ENCODE measurements at regions not wholly inside any gene's neighbourhood (a gene's known extent, or its start where the extent isn't known, plus 50 kb on each side); places are given as distances from the start of the nearest gene placed in this dataset.
"Not testable (repeated sequence)": the region's sequence is repeated elsewhere in the genome, so short reads cannot be mapped to it uniquely, and the experiment has no call there.

DNA sequence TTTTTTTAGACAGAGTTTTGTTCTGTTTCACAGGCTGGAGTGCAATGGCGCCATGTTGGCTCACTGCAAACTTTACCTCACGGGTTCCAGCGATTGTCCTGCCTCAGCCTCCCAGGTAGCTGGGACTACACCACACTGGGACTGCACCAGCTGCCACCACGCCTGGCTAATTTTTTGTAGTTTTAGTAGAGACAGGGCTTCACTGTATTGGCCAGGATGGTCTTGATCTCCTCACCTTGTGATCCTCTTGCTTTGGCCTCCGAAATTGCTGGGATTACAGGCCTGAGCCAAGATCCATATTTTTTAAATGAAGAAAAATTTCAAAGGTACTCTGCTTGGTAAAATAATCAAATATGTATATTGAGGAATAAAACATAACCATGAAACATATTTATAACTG is 195.8 kb upstream of the TPTE start:
- H3K27ac ChIP-seq; H3K4me3 ChIP-seq; H3K4me1 ChIP-seq; H3K36me3 ChIP-seq; DNase-seq (ENCODE audit: low spot score); H3K27me3 ChIP-seq; H3K9me3 ChIP-seq: not testable (repeated sequence)

GRCh38 chr21:10326146-10326545 is 195.2 kb upstream of the TPTE start:
- DNase-seq (ENCODE audit: low spot score); H3K27ac ChIP-seq; H3K27me3 ChIP-seq; H3K4me1 ChIP-seq; H3K36me3 ChIP-seq; H3K4me3 ChIP-seq: not testable (repeated sequence)
- H3K9me3 ChIP-seq = peaks cover 0 to 12% of the 10 kb centered on the region in 2 donors

DNA sequence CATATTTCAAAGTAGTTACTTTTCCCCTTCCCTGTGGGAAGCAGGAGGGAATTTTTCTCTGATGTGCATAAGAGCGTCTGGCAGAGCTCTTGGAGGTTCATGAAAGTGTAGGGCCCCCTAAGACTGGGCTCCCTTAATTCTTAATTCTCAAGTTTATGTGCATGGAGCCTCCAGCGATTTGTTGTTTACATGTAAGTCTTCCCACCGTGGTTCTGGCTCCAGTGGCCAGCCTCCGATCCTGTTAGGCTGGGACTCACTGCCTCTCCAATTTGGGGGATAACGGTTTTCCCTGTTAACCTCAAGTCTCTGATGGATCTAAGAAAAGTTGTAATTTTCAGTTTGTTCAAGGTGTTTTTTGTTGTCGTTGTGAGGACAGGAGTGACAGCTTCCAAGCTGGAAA is 192.7 kb upstream of the TPTE start:
- DNase-seq (ENCODE audit: low spot score); H3K36me3 ChIP-seq; H3K4me1 ChIP-seq; H3K27ac ChIP-seq; H3K27me3 ChIP-seq; H3K4me3 ChIP-seq: not testable (repeated sequence)
- peaks cover 0 to 16% of the 10 kb centered on the region in 2 donors for H3K9me3 ChIP-seq

DNA sequence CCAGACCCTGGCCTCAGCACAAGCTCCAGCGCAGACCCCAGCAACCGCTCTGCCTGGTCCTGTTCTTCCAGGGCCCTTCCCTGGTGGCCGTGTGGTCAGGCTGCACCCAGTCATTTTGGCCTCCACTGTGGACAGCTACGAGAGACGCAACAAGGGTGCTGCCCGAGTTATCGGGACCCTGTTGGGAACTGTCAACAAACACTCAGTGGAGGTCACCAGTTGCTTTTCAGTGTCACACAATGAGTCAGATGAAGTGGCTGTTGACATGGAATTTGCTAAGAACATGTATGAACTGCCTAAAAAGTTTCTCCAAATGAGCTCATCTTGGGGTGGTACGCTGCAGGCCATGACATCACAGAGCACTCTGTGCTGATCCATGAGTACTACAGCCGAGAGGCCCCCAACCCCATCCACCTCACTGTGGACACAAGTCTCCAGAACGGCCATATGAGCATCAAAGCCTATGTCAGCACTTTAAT is 190.7 kb upstream of the TPTE start:
- not testable (repeated sequence) for H3K4me1 ChIP-seq; H3K27ac ChIP-seq; H3K4me3 ChIP-seq; H3K27me3 ChIP-seq; DNase-seq (ENCODE audit: low spot score); H3K36me3 ChIP-seq
- peaks cover 0 to 13% of the 10 kb centered on the region in 2 donors for H3K9me3 ChIP-seq

DNA sequence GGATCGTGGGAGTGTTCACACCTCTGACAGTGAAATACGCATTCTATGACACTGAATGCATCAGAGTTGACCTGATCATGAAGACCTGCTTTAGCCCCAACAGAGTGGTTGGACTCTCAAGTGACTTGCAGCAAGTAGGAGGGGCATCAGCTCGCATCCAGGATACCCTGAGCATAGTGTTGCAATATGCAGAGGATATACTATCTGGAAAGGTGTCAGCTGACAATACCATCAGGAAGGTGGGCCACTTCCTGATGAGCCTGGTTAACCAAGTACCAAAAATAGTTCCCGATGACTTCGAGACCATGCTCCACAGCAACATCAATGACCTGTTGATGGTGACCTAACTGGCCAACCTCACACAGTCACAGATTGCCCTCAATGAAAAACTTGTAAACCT is 190.2 kb upstream of the TPTE start:
- H3K9me3 ChIP-seq = peaks cover 0 to 12% of the 10 kb centered on the region in 2 donors
- DNase-seq (ENCODE audit: low spot score); H3K36me3 ChIP-seq; H3K27me3 ChIP-seq; H3K4me3 ChIP-seq; H3K4me1 ChIP-seq; H3K27ac ChIP-seq: not testable (repeated sequence)

DNA sequence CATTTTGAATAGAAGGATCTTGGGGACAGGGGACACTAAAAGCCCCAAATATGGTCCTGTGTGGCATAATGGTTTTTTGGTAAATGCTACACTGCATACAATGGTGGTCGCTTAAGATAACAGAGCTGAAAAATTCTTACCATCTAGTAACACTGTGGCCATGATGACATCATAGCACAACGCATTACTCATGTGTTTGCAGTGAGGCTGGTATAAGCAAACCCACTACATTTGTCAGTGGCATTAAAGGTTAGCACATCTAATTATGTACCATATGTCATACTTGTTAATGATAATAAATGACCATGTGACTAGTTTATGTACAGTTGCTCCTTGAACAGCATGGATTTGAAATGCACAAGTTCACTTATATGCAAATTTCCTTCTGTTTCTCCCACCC is 188.4 kb upstream of the TPTE start:
- DNase-seq (ENCODE audit: low spot score); H3K27me3 ChIP-seq; H3K4me1 ChIP-seq; H3K36me3 ChIP-seq; H3K9me3 ChIP-seq; H3K27ac ChIP-seq; H3K4me3 ChIP-seq: not testable (repeated sequence)

DNA sequence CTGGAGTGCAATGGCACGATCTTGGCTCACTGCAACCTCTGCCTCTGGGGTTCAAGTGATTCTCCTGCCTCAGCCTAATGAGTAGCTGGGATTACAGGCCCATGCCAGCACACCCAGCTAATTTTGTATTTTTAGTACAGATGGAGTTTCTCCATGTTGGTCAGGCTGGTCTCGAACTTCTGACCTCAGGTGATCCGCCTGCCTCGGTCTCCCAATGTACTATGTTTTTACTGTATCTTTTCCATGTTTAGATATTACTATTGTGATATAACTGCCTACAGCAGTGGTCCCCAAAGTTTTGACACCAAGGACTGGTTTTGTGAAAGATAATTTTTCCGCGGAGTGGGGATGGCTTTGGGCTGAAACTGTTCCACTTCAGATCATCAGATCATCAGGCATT is 187.0 kb upstream of the TPTE start:
- H3K9me3 ChIP-seq; H3K4me3 ChIP-seq; H3K36me3 ChIP-seq; H3K4me1 ChIP-seq; DNase-seq (ENCODE audit: low spot score); H3K27me3 ChIP-seq; H3K27ac ChIP-seq: not testable (repeated sequence)

- H3K4me3 ChIP-seq; H3K4me1 ChIP-seq; H3K27ac ChIP-seq; H3K36me3 ChIP-seq; DNase-seq (ENCODE audit: low spot score); H3K9me3 ChIP-seq; H3K27me3 ChIP-seq: not testable (repeated sequence)
Observed at GRCh38 chr21:10342261-10342956, 179.0 kb upstream of the TPTE start.

DNA sequence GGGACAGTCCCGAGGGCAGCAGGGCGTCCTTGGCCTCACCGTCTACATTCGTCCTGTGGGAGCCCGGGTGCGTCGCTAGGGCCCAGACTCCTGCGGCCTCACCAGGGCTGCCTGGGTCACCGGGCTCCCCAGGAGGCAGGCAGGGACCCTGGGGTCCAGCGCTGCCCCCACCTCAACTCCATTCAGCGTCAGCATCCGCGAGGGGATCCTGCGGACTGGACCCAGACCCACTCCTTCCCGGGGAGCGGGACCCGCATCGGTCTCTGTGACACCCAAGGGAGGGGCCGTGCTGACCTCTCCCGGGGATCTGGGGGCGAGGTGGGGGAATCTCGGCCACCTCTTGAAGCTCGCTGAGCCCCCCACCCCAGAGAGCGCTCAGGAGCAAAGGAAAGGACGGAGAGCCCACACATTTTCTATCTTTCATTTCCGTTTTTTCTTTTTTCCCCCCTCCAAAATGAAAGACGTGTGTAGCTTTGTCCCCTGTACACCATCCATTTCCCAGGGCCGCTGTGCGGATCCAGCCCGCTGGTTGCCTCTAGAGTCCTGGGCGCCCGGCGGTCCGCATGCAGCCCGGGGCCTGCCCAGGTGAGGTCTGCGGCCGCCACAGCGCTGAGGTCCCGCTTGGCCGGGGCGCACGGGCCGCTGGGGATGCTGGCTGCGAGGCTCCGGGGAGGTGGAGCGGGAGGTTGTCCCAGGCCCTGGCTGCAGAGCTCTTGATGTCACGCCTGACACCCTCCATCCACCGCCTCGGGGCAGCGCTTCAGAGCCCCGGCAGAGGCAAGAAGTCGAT is 178.0 kb upstream of the TPTE start:
- H3K4me3 ChIP-seq, H3K27me3 ChIP-seq: not testable (repeated sequence)
- peaks cover 0 to 12% of the 10 kb centered on the region in 2 donors for H3K9me3 ChIP-seq

GRCh38 chr21:10344266-10344665 is 177.1 kb upstream of the TPTE start:
- peaks cover 0 to 12% of the 10 kb centered on the region in 2 donors for H3K9me3 ChIP-seq
- not testable (repeated sequence) for DNase-seq (ENCODE audit: low spot score); H3K4me3 ChIP-seq; H3K4me1 ChIP-seq; H3K27me3 ChIP-seq; H3K27ac ChIP-seq; H3K36me3 ChIP-seq

More for the DNA sequence above, 178.0 kb upstream of the TPTE start:
- H3K27ac ChIP-seq; H3K4me1 ChIP-seq; DNase-seq (ENCODE audit: low spot score); H3K36me3 ChIP-seq: not testable (repeated sequence)

DNA sequence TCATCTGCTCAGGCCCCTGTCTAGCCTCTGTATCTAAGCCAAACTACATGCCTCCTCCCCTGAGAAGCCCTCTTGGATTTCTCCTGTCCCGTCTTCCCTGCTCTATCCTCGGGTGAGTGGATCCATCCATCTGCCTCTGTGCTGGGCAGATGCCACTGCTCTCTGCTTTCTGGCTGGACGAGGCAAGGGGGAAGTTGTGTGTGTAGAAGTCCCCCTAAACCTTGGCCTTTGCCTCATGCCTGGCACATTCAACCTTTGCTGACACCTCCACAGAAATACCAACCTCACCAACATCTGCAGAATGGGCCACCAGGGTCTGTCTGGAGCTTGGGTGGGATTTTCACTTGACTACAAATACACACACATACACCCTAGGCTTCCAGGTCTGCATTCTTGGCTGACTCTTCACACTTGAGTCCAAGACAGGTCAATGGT is 176.2 kb upstream of the TPTE start:
- not testable (repeated sequence) for H3K4me3 ChIP-seq; H3K4me1 ChIP-seq; H3K27ac ChIP-seq; DNase-seq (ENCODE audit: low spot score); H3K36me3 ChIP-seq; H3K27me3 ChIP-seq
- peaks cover 0 to 12% of the 10 kb centered on the region in 2 donors for H3K9me3 ChIP-seq

DNA sequence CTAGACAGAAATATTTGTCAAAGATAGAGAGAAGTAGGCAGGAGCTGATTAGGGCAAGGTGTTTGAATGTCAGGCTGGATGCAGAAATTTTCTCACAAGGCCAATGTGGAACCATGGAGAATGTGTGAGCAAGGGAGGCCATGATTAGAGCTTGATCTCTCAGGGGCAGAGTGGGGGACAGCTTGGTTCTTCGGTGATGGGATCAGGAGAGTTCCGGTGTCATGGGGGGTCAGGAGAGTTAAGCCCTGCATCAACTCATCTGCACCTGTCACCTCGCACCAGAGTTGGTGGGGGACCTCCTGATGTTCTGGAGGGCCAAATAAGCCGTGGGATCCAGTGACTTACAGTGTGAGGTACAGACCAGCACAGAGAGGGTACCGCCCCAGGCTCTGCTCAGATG is 175.1 kb upstream of the TPTE start:
- not testable (repeated sequence) for H3K36me3 ChIP-seq; H3K27me3 ChIP-seq; DNase-seq (ENCODE audit: low spot score); H3K4me1 ChIP-seq; H3K4me3 ChIP-seq; H3K27ac ChIP-seq
- H3K9me3 ChIP-seq = peaks cover 0 to 18% of the 10 kb centered on the region in 2 donors

DNA sequence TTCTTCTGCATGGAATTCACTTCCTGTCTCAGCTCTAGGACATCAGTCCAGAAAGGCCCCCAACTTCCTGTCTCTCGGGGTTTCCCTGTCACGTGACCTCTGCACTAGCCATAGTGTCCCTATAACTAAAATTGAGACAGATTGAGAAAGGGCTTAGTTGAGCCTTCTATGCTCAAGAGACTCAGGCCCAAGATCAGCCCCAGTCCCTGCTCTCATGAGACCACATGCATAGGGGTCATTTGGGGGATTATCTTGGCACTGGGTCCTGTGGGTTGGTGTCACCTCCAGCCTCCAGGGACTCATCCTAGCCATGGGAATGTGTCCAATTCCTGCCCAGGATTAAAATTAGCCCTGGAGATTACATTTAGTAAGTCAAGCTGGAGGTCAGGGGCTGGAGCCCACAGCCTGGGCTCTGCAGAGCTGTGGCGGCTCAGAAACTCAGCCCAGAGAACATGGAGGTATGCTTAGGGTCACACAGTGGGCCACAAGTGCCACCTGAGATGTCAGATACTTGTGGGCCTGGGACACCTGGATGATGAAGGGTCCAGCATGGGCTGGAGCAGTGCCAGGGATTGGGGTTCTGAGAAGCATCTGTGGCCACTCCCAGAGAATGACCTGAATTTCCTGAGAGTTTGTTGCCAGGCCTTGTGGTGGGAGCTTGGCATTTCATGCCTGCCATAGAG is 174.3 kb upstream of the TPTE start:
- H3K36me3 ChIP-seq; DNase-seq (ENCODE audit: low spot score); H3K4me1 ChIP-seq; H3K27ac ChIP-seq; H3K27me3 ChIP-seq; H3K4me3 ChIP-seq: not testable (repeated sequence)
- peaks cover 0 to 25% of the 10 kb centered on the region in 2 donors for H3K9me3 ChIP-seq

DNA sequence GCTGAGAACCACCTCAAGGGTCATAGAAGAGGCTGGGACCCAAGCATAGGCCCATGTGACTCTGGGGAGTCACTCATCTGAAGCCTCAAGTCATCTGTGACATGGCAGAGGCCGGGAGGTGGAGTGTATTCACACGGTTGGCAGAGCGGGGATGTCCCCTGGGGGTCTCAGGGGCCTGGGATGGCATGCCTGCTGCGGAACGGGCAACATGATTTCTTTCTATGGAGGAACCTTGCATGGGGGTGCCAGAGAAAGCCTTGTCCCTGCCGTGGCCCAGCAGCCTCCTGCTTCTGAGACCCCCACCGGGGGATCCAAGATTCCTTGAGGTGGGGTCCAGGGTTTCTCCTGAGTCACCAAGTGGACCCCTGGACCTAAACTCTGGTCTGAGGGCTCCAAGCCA is 173.7 kb upstream of the TPTE start:
- H3K4me1 ChIP-seq; DNase-seq (ENCODE audit: low spot score); H3K4me3 ChIP-seq; H3K27ac ChIP-seq; H3K27me3 ChIP-seq; H3K36me3 ChIP-seq: not testable (repeated sequence)
- peaks cover 0 to 25% of the 10 kb centered on the region in 2 donors for H3K9me3 ChIP-seq

DNA sequence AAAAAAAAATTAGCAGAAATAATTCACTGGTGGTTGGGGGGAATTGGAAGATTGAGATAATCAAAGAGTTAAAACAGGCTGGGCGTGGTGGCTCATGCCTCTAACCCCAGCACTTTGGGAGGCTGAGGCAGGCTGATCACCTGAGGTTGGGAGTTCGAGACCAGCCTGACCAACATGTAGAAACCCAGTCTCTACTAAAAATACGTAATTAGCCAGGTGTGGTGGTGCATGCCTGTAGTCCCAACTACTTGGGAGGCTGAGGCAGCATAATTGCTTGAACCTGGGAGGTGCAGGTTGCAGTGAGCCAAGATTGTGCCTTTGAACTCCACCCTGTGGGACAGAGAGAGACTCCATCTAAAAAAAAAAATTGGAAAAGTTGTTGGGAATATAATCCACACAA is 173.2 kb upstream of the TPTE start:
- not testable (repeated sequence) for H3K36me3 ChIP-seq; H3K4me3 ChIP-seq; DNase-seq (ENCODE audit: low spot score); H3K4me1 ChIP-seq; H3K27me3 ChIP-seq; H3K27ac ChIP-seq
- peaks cover 0 to 24% of the 10 kb centered on the region in 2 donors for H3K9me3 ChIP-seq
